ENCODE measurements at regions not wholly inside any gene's neighbourhood (a gene's known extent, or its start where the extent isn't known, plus 50 kb on each side); places are given as distances from the start of the nearest gene placed in this dataset.
A peak's percentile ranks its signal among the peaks of the same experiment; 100 is the strongest.

GRCh38 chr2:11050565-11050964 lies 104.7 kb upstream of the SLC66A3 start:
- no peak for DNase-seq

- DNase-seq = no peak
These were observed 104.0 kb upstream of the SLC66A3 start for GRCh38 chr2:11051280-11051679.

GRCh38 chr2:11053546-11053945 lies 101.7 kb upstream of the SLC66A3 start:
- DNase-seq = no peak

GRCh38 chr2:11054783-11055678 lies 100.2 kb upstream of the SLC66A3 start:
- DNase-seq = no peak

GRCh38 chr2:11055679-11056215 lies 99.5 kb upstream of the SLC66A3 start:
- DNase-seq = no peak

GRCh38 chr2:11056614-11057013 lies 98.7 kb upstream of the SLC66A3 start:
- peak; percentile 52 for DNase-seq

- no peak for DNase-seq
These were observed 98.2 kb upstream of the SLC66A3 start for GRCh38 chr2:11057031-11057430.

GRCh38 chr2:11058129-11058528 lies 97.1 kb upstream of the SLC66A3 start:
- DNase-seq = no peak

- DNase-seq = no peak
These were observed 94.7 kb upstream of the SLC66A3 start for GRCh38 chr2:11060376-11061169.

- no peak for DNase-seq
These were observed 89.3 kb upstream of the SLC66A3 start for GRCh38 chr2:11065833-11066485.

GRCh38 chr2:11067221-11068078 lies 87.8 kb upstream of the SLC66A3 start:
- no peak for DNase-seq

- DNase-seq = no peak
These were observed 87.1 kb upstream of the SLC66A3 start for GRCh38 chr2:11068079-11068741.

- DNase-seq = no peak
These were observed 86.3 kb upstream of the SLC66A3 start for GRCh38 chr2:11068856-11069526.

- no peak for DNase-seq
These were observed 85.6 kb upstream of the SLC66A3 start for GRCh38 chr2:11069566-11070185.

GRCh38 chr2:11071211-11071610 lies 84.1 kb upstream of the SLC66A3 start:
- no peak for DNase-seq

GRCh38 chr2:11071939-11072338 lies 83.3 kb upstream of the SLC66A3 start:
- no peak for DNase-seq

GRCh38 chr2:11072550-11072949 lies 82.7 kb upstream of the SLC66A3 start:
- DNase-seq = no peak

GRCh38 chr2:11073251-11073650 lies 82.0 kb upstream of the SLC66A3 start:
- no peak for DNase-seq

GRCh38 chr2:11073776-11074175 lies 81.5 kb upstream of the SLC66A3 start:
- DNase-seq = no peak

- no peak for DNase-seq
These were observed 80.9 kb upstream of the SLC66A3 start for GRCh38 chr2:11074246-11074820.
